Progenitor cell of endocrine pancreas (in vitro differentiated cells): ENCODE measurements at regions not wholly inside any gene's neighbourhood (a gene's known extent, or its start where the extent isn't known, plus 50 kb on each side); places are given as distances from the start of the nearest gene placed in this dataset.
"Not testable (repeated sequence)": the region's sequence is repeated elsewhere in the genome, so short reads cannot be mapped to it uniquely, and the experiment has no call there.

Source experiments
- DNase-seq: peaks from one replicate; pipeline ENCODE4 v3.0.0; 2021; ENCODE audit warnings: low spot score; ENCODE audit not compliant: unreplicated experiment
- H3K27ac Mint-ChIP-seq: 2 replicates; pipeline ENCODE4 v1.8.0; 2021; ENCODE audit warnings: mild to moderate bottlenecking, moderate library complexity, mixed read lengths
- H3K27me3 Mint-ChIP-seq: 2 replicates; pipeline ENCODE4 v1.8.0; 2021; ENCODE audit warnings: mixed read lengths
- H3K36me3 Mint-ChIP-seq: 2 replicates; pipeline ENCODE4 v1.8.0; 2022; ENCODE audit warnings: mixed read lengths; ENCODE audit not compliant: insufficient read depth
- H3K4me1 Mint-ChIP-seq: 2 replicates; pipeline ENCODE4 v1.8.0; 2021; ENCODE audit warnings: low read depth, mixed read lengths
- H3K4me3 Mint-ChIP-seq: 2 replicates; pipeline ENCODE4 v1.8.0; 2021; ENCODE audit warnings: low read depth, mild to moderate bottlenecking, moderate library complexity, mixed read lengths
- H3K9me3 Mint-ChIP-seq: 2 replicates; pipeline ENCODE4 v1.8.0; 2021; ENCODE audit warnings: low read depth, mixed read lengths
- CTCF ChIP-seq: fragments of 200-600 bp; sonication (generic); IDR thresholded peaks from one replicate; pipeline ENCODE4 v1.5.0; 2021; ENCODE audit warnings: antibody characterized with exemption, mild to moderate bottlenecking; ENCODE audit not compliant: unreplicated experiment

- DNase-seq: no peak
These were observed 62.3 kb upstream of the ACYP2 start for GRCh38 chr2:54052825-54053718.

GRCh38 chr2:54050445-54050844 is 65.0 kb upstream of the ACYP2 start:
- Mint-ChIP-seq H3K27ac (no peak overlapping the region), H3K4me1 (peaks cover 2% of the 10 kb centered on the region), H3K9me3 (no peaks in the 10 kb centered on the region), H3K27me3 (no peaks in the 10 kb centered on the region), H3K4me3 (no peak overlapping the region), H3K36me3 (peaks cover 5% of the 10 kb centered on the region)
- DNase-seq: no peak
- no peak for TF ChIP-seq CTCF

More at GRCh38 chr2:54052825-54053718, 62.3 kb upstream of the ACYP2 start:
- no peak overlapping the region for H3K4me3 Mint-ChIP-seq
- peaks cover 2% of the 10 kb centered on the region for H3K4me1 Mint-ChIP-seq
- H3K36me3 Mint-ChIP-seq: peaks cover 10% of the 10 kb centered on the region
- no peaks in the 10 kb centered on the region for H3K27me3 Mint-ChIP-seq
- peaks cover 6% of the 10 kb centered on the region for H3K9me3 Mint-ChIP-seq
- TF ChIP-seq CTCF: peak; percentile 10
- no peak overlapping the region for H3K27ac Mint-ChIP-seq

DNA sequence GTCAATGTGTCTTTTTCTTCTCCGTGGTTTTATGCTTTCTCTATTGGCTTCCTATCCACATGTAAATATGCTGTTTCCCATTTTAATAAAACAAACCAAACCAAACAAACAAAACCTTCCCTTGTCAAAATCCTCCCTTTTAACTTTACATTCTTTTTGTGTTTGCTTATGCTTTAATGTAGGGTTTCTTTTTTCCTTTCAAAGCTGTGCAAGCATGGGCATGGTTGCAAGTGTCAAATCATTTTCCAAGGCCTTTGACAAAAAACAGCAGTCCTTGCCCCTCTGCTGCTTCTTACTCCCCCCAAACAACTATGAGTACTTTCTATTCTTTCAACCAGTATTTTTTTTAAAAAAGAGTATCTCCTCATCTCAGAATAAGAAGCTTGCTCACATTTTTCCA is 66.0 kb upstream of the ACYP2 start:
- peaks cover 2% of the 10 kb centered on the region for H3K4me1 Mint-ChIP-seq
- TF ChIP-seq CTCF: no peak
- H3K27me3 Mint-ChIP-seq: no peaks in the 10 kb centered on the region
- no peak overlapping the region for H3K27ac Mint-ChIP-seq
- H3K9me3 Mint-ChIP-seq: peaks cover 6% of the 10 kb centered on the region
- no peak overlapping the region for H3K4me3 Mint-ChIP-seq
- no peak for DNase-seq
- H3K36me3 Mint-ChIP-seq: peaks cover 10% of the 10 kb centered on the region

DNA sequence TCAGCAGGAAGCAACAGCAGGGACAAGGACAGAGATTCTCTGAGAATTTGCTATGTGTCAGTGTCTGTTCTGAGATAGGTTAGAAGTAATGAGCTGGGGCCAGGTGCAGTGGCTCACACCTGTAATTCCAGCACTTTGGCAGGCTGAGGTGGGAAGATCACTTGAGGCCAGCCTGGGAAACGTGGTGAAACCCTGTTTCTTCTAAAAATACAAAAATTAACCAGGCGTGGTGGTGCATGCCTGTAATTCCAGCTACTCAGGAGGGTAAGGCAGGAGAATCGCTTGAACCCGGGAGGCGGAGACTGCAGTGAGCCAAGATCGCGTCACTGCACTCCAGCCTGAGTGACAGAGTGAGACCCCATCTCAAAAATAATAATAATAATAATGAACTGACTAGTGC is 66.5 kb upstream of the ACYP2 start:
- not testable (repeated sequence) for H3K27ac Mint-ChIP-seq, H3K27me3 Mint-ChIP-seq, H3K9me3 Mint-ChIP-seq, DNase-seq, H3K4me3 Mint-ChIP-seq, H3K4me1 Mint-ChIP-seq
- H3K36me3 Mint-ChIP-seq: peaks cover 13% of the 10 kb centered on the region

- no peaks in the 10 kb centered on the region for H3K27me3 Mint-ChIP-seq
- peaks cover 10% of the 10 kb centered on the region for H3K36me3 Mint-ChIP-seq
- H3K4me1 Mint-ChIP-seq: peaks cover 2% of the 10 kb centered on the region
- DNase-seq: no peak
- no peak for TF ChIP-seq CTCF
- peaks cover 6% of the 10 kb centered on the region for H3K9me3 Mint-ChIP-seq
- H3K4me3 Mint-ChIP-seq: no peak overlapping the region
- no peak overlapping the region for H3K27ac Mint-ChIP-seq
These were observed 67.2 kb upstream of the ACYP2 start for GRCh38 chr2:54048117-54048785.
